Liver (tissue), 7 donors: ENCODE measurements at regions not wholly inside any gene's neighbourhood (a gene's known extent, or its start where the extent isn't known, plus 50 kb on each side); places are given as distances from the start of the nearest gene placed in this dataset.

ENCODE experiments used
- DNase-seq: peaks from one replicate; pipeline ENCODE4 v3.0.0-alpha.2; 2017; ENCODE audit warnings: low spot score
- H3K27ac ChIP-seq, 2 donors: one replicate each; pipeline ENCODE4 v1.7.0; 2013; ENCODE audit warnings: inconsistent platforms in 2 of 2, low read length in 2 of 2, control low read depth in 1 of 2, low read depth in 1 of 2, mild to moderate bottlenecking in 1 of 2
- H3K27me3 ChIP-seq, 4 donors: one replicate each; pipeline versions ENCODE4 v1.6.1 to v1.7.0; 2013; ENCODE audit warnings: low read length in 3 of 4, inconsistent platforms in 1 of 4, mild to moderate bottlenecking in 1 of 4, moderate library complexity in 1 of 4; ENCODE audit not compliant: control insufficient read depth in 4 of 4, insufficient read depth in 4 of 4
- H3K36me3 ChIP-seq, 4 donors: one replicate each; pipeline versions ENCODE4 v1.6.1 to v1.7.0; 2013; ENCODE audit warnings: low read length in 3 of 4, mild to moderate bottlenecking in 3 of 4, low read depth in 1 of 4, moderate library complexity in 1 of 4; ENCODE audit not compliant: control insufficient read depth in 4 of 4, insufficient read depth in 3 of 4
- H3K4me1 ChIP-seq, 4 donors: one replicate each; pipeline versions ENCODE4 v1.6.1 to v1.7.0; 2013; ENCODE audit warnings: low read length in 3 of 4, mild to moderate bottlenecking in 3 of 4, moderate library complexity in 1 of 4; ENCODE audit not compliant: control insufficient read depth in 4 of 4, insufficient read depth in 4 of 4
- H3K4me3 ChIP-seq, 3 donors: one replicate each; pipeline versions ENCODE4 v1.6.1 to v1.7.0; 2013; ENCODE audit warnings: low read length in 3 of 3, control low read depth in 1 of 3, low read depth in 1 of 3, mild to moderate bottlenecking in 1 of 3
- H3K9ac ChIP-seq, 2 donors: one replicate each; pipeline ENCODE4 v1.7.0; 2013; ENCODE audit warnings: low read length in 2 of 2, mild to moderate bottlenecking in 2 of 2, moderate library complexity in 2 of 2, control low read depth in 1 of 2, low read depth in 1 of 2
- H3K9me3 ChIP-seq, 4 donors: one replicate each; pipeline versions ENCODE4 v1.6.1 to v1.7.0; 2013; ENCODE audit warnings: low read length in 3 of 4; ENCODE audit not compliant: control insufficient read depth in 4 of 4
- ATF3 ChIP-seq: IDR thresholded peaks from 2 replicates; pipeline ENCODE4 v1.6.1; 2016; ENCODE audit warnings: antibody characterized with exemption
- EGR1 ChIP-seq, 2 donors: IDR thresholded peaks; 2 replicates each; pipeline ENCODE4 v1.6.1; 2016 to 2018; ENCODE audit warnings: antibody characterized with exemption in 2 of 2, low read depth in 2 of 2
- FOXA1 ChIP-seq: IDR thresholded peaks from 2 replicates; pipeline ENCODE4 v1.6.1; 2016; ENCODE audit warnings: antibody characterized with exemption
- FOXA2 ChIP-seq: IDR thresholded peaks from 2 replicates; pipeline ENCODE4 v1.6.1; 2016; ENCODE audit warnings: antibody characterized with exemption
- HNF4A ChIP-seq, 2 donors: conservative IDR thresholded peaks; 2 replicates each; pipeline ENCODE4 v1.6.1; 2016; ENCODE audit warnings: antibody characterized with exemption in 2 of 2, mild to moderate bottlenecking in 2 of 2
- JUND ChIP-seq, 2 donors: IDR thresholded peaks; 2 replicates each; pipeline ENCODE4 v1.6.1; 2016; ENCODE audit warnings: antibody characterized with exemption in 2 of 2
- MAX ChIP-seq: IDR thresholded peaks from 2 replicates; pipeline ENCODE4 v1.6.1; 2016; ENCODE audit warnings: antibody characterized with exemption
- RXRA ChIP-seq, 2 donors: IDR thresholded peaks; 2 replicates each; pipeline ENCODE4 v1.6.1; 2017 to 2018; ENCODE audit warnings: antibody characterized with exemption in 2 of 2, mild to moderate bottlenecking in 1 of 2
- TAF1 ChIP-seq: conservative IDR thresholded peaks from 2 replicates; pipeline ENCODE4 v1.6.1; 2016; ENCODE audit warnings: antibody characterized with exemption, mild to moderate bottlenecking
- YY1 ChIP-seq: IDR thresholded peaks from 2 replicates; pipeline ENCODE4 v1.6.1; 2016; ENCODE audit warnings: antibody characterized with exemption, mild to moderate bottlenecking
- ZBTB33 ChIP-seq: IDR thresholded peaks from 2 replicates; pipeline ENCODE4 v1.6.1; 2016; ENCODE audit warnings: antibody characterized with exemption
- WGBS: extraction: QIAGEN DNeasy Blood & Tissue Kit; methylation state at CpG from one replicate; pipeline ENCODE4 v1.1.7; 2013; 5-methylcytosine and 5-hydroxymethylcytosine counted together
- TF ChIP-seq, protein P1 (sequence below): IDR thresholded peaks from 2 replicates; pipeline ENCODE4 v1.6.1; 2016; ENCODE audit warnings: antibody characterized with exemption, mild to moderate bottlenecking
- donor health status: healthy.
- donor health status: healthy.
- donor health status: healthy.
- donor health status: healthy.

DNA sequence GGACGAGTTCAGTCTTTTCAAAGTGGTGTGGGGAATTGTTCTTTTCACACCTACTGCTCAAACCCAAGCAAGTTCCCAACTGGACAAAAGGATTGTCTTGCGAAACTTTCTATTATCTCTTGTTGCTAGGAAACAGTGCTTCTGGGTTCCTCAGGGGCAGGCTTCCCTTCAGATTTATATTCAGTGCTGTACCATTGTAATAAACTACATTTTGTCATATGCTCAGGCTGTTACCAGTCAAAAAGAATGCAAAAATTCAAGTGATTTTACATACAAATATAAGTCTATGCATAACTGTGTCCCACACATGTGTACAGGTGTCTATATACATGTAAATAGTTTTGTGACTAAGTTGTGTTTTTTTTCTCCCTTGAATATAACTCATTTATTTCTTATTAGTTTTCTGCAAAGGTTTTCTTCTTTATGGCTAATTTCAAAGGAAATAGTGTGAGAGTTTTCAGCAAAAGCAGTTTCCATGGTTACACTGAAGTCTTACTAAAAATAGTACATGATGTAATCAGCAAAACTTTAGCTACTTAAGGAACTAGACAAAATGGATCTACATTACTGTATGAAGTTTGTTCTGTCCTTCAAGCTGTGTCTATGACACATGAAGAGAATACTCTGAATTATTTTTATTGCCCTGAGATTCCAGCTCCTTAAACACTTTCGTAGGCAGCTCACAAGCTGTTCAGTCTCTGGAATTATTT, 430.2 kb upstream of the TMPO start:
- H3K4me3 ChIP-seq: no peak overlapping the region
- H3K4me1 ChIP-seq: no peaks in the 10 kb centered on the region
- DNase-seq: no peak
- H3K27ac ChIP-seq: no peak overlapping the region
- no peaks in the 10 kb centered on the region for H3K9me3 ChIP-seq
- WGBS: 48% methylated on average over 3 of the region's 3 CpGs
- no peaks in the 10 kb centered on the region for H3K27me3 ChIP-seq
- no peaks in the 10 kb centered on the region for H3K36me3 ChIP-seq
- no peak overlapping the region for H3K9ac ChIP-seq
- TF ChIP-seq EGR1 (IDR thresholded peaks at IDR 0.05; ENCODE audit: low read depth in 2 of 2) (no peak), ZBTB33 (no peak), JUND (IDR thresholded peaks at IDR 0.05) (no peak), MAX (no peak), FOXA1 (no peak), ATF3 (no peak), HNF4A (conservative IDR thresholded peaks at IDR 0.05) (no peak), FOXA2 (no peak), TAF1 (no peak)
- TF ChIP-seq, protein P1, sequence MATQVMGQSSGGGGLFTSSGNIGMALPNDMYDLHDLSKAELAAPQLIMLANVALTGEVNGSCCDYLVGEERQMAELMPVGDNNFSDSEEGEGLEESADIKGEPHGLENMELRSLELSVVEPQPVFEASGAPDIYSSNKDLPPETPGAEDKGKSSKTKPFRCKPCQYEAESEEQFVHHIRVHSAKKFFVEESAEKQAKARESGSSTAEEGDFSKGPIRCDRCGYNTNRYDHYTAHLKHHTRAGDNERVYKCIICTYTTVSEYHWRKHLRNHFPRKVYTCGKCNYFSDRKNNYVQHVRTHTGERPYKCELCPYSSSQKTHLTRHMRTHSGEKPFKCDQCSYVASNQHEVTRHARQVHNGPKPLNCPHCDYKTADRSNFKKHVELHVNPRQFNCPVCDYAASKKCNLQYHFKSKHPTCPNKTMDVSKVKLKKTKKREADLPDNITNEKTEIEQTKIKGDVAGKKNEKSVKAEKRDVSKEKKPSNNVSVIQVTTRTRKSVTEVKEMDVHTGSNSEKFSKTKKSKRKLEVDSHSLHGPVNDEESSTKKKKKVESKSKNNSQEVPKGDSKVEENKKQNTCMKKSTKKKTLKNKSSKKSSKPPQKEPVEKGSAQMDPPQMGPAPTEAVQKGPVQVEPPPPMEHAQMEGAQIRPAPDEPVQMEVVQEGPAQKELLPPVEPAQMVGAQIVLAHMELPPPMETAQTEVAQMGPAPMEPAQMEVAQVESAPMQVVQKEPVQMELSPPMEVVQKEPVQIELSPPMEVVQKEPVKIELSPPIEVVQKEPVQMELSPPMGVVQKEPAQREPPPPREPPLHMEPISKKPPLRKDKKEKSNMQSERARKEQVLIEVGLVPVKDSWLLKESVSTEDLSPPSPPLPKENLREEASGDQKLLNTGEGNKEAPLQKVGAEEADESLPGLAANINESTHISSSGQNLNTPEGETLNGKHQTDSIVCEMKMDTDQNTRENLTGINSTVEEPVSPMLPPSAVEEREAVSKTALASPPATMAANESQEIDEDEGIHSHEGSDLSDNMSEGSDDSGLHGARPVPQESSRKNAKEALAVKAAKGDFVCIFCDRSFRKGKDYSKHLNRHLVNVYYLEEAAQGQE: no peak

DNA sequence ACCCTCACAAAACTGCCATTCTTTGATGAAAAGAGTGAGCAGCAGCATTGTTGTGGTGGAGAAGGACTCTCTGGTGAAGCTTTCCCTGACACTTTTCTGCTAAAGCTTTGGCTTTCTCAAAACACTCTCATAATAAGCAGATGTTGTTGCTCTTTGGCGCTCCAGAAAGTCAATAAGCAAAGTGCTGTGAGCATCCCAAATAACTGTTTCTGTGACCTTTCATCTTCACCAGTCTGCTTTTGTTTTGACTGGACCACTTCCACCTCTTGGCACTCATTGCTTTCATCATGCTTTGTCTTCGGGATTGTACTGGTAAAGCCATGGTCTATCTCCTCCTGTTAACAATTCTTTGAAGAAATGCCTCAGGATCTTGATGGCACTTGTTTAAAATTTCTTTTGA, 424.7 kb upstream of the TMPO start:
- DNase-seq: no peak
- Histone ChIP-seq H3K36me3 (no peaks in the 10 kb centered on the region), H3K27me3 (no peaks in the 10 kb centered on the region), H3K4me1 (no peaks in the 10 kb centered on the region), H3K9me3 (no peaks in the 10 kb centered on the region), H3K27ac (no peak overlapping the region), H3K9ac (no peak overlapping the region), H3K4me3 (no peak overlapping the region)
- no peak for TF ChIP-seq YY1
- TF ChIP-seq JUND (IDR thresholded peaks at IDR 0.05): no peak
- no peak for TF ChIP-seq RXRA (IDR thresholded peaks at IDR 0.05)
- no peak for TF ChIP-seq FOXA1
- TF ChIP-seq FOXA2: no peak
- TF ChIP-seq EGR1 (IDR thresholded peaks at IDR 0.05; ENCODE audit: low read depth in 2 of 2): no peak
- TF ChIP-seq, protein P1: no peak
- no peak for TF ChIP-seq MAX
- no peak for TF ChIP-seq ZBTB33
- no peak for TF ChIP-seq HNF4A (conservative IDR thresholded peaks at IDR 0.05)
- TF ChIP-seq TAF1: no peak
- WGBS: 49% methylated on average over 2 of the region's 2 CpGs
